H1 (cell line): ENCODE measurements at regions not wholly inside any gene's neighbourhood (a gene's known extent, or its start where the extent isn't known, plus 50 kb on each side); places are given as distances from the start of the nearest gene placed in this dataset.
"Not testable (repeated sequence)": the region's sequence is repeated elsewhere in the genome, so short reads cannot be mapped to it uniquely, and the experiment has no call there.

Experiments used
- CBX5 ChIP-seq: fragments of 300-800, 300-1000 bp; sonication (generic); IDR thresholded peaks from 2 replicates; pipeline ENCODE4 v1.7.1; 2016; ENCODE audit warnings: antibody characterized with exemption, low read length, low read depth
- EP300 ChIP-seq, 2 experiments: IDR thresholded peaks; 1 replicate in 1 of 2; 2 replicates in 1 of 2; pipeline ENCODE4 v1.6.1; 2011 to 2012; ENCODE audit warnings: low read depth in 2 of 2, low read length in 2 of 2, mild to moderate bottlenecking in 2 of 2, borderline replicate concordance in 1 of 2, inconsistent platforms in 1 of 2, moderate library complexity in 1 of 2
- EZH2 ChIP-seq: fragments of 200-600 bp; sonication (generic); IDR thresholded peaks from 2 replicates; pipeline ENCODE4 v1.7.1; 2012; ENCODE audit warnings: low read depth, mild to moderate bottlenecking, moderate library complexity, low read length, inconsistent platforms; ENCODE audit not compliant: severe bottlenecking
- JUND ChIP-seq: IDR thresholded peaks from 2 replicates; pipeline ENCODE4 v1.6.1; 2011; ENCODE audit warnings: mild to moderate bottlenecking, improper control_type of control experiment, low read length
- POLR2A ChIP-seq, 2 experiments: IDR thresholded peaks; 1 replicate in 1 of 2; 2 replicates in 1 of 2; pipeline ENCODE4 v1.6.1; 2011; ENCODE audit warnings: low read depth in 2 of 2, low read length in 2 of 2, mild to moderate bottlenecking in 2 of 2; ENCODE audit errors: control extremely low read depth in 1 of 2
- POLR2AphosphoS5 ChIP-seq: IDR thresholded peaks from 2 replicates; pipeline ENCODE4 v1.6.1; 2011; ENCODE audit warnings: low read depth, low read length
- RAD21 ChIP-seq, 2 experiments: IDR thresholded peaks in 1 of 2; conservative IDR thresholded peaks in 1 of 2; 2 replicates each; pipeline ENCODE4 v1.6.1; 2011; ENCODE audit warnings: low read depth in 2 of 2, low read length in 2 of 2, improper control_type of control experiment in 1 of 2, inconsistent platforms in 1 of 2, mild to moderate bottlenecking in 1 of 2, moderate library complexity in 1 of 2
- RXRA ChIP-seq: IDR thresholded peaks from 2 replicates; pipeline ENCODE4 v1.6.1; 2011; ENCODE audit warnings: low read depth, mild to moderate bottlenecking, low read length, moderate library complexity; ENCODE audit not compliant: insufficient read depth
- TF ChIP-seq, protein P1 (sequence below), 3 experiments: IDR thresholded peaks; 1 replicate in 2 of 3; 2 replicates in 1 of 3; pipeline versions ENCODE4 v1.5.1 to v1.6.1; 2011; ENCODE audit warnings: low read length in 3 of 3, mild to moderate bottlenecking in 3 of 3, inconsistent platforms in 2 of 3, low read depth in 1 of 3, moderate library complexity in 1 of 3; ENCODE audit not compliant: insufficient read depth in 1 of 3; ENCODE audit errors: control extremely low read depth in 1 of 3
- TF ChIP-seq, protein P2 (sequence below): IDR thresholded peaks from 2 replicates; pipeline ENCODE4 v1.6.1; 2011; ENCODE audit warnings: low read depth, mild to moderate bottlenecking, low read length; ENCODE audit not compliant: insufficient read depth
- TF ChIP-seq, protein P3 (sequence below): IDR thresholded peaks from 2 replicates; pipeline ENCODE4 v1.6.1; 2012; ENCODE audit warnings: inconsistent platforms

DNA sequence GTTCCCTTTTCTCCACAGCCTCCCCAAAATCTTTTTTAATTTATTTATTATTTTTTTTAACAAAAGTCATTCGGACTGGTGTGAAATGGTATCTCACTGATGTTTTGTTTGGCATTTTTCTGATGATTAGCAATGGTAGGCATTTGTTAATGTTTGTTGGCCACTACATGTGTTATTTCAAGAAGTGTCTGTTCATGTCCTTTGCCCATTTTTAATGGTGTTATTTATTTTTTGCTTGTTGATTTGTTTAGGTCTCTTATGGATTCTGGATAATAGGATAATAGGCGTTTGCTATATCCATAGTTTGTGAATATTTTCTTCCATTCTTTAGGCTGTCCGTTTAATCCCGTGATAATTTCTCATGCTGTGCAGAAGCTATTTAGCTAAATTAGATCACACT is 596.5 kb upstream of the DEFB115 start:
- TF ChIP-seq, protein P1, sequence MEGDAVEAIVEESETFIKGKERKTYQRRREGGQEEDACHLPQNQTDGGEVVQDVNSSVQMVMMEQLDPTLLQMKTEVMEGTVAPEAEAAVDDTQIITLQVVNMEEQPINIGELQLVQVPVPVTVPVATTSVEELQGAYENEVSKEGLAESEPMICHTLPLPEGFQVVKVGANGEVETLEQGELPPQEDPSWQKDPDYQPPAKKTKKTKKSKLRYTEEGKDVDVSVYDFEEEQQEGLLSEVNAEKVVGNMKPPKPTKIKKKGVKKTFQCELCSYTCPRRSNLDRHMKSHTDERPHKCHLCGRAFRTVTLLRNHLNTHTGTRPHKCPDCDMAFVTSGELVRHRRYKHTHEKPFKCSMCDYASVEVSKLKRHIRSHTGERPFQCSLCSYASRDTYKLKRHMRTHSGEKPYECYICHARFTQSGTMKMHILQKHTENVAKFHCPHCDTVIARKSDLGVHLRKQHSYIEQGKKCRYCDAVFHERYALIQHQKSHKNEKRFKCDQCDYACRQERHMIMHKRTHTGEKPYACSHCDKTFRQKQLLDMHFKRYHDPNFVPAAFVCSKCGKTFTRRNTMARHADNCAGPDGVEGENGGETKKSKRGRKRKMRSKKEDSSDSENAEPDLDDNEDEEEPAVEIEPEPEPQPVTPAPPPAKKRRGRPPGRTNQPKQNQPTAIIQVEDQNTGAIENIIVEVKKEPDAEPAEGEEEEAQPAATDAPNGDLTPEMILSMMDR (IDR thresholded peaks at IDR 0.05; ENCODE audit: control extremely low read depth in 1 of 3, insufficient read depth in 1 of 3, low read depth in 1 of 3, low read length in 3 of 3) = not testable (repeated sequence)
- TF ChIP-seq, protein P2, sequence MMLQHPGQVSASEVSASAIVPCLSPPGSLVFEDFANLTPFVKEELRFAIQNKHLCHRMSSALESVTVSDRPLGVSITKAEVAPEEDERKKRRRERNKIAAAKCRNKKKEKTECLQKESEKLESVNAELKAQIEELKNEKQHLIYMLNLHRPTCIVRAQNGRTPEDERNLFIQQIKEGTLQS = not testable (repeated sequence)
- not testable (repeated sequence) for TF ChIP-seq JUND; RAD21 (IDR thresholded peaks at IDR 0.05 in 1 of 2, conservative IDR thresholded peaks at IDR 0.05 in 1 of 2; ENCODE audit: low read depth in 2 of 2, low read length in 2 of 2); EP300 (IDR thresholded peaks at IDR 0.05; ENCODE audit: borderline replicate concordance in 1 of 2, low read depth in 2 of 2, low read length in 2 of 2); POLR2AphosphoS5; EZH2; POLR2A (IDR thresholded peaks at IDR 0.05; ENCODE audit: control extremely low read depth in 1 of 2, low read depth in 2 of 2, low read length in 2 of 2); CBX5; RXRA
- TF ChIP-seq, protein P3, sequence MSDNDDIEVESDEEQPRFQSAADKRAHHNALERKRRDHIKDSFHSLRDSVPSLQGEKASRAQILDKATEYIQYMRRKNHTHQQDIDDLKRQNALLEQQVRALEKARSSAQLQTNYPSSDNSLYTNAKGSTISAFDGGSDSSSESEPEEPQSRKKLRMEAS = not testable (repeated sequence)
